Neuron (in vitro differentiated cells): ENCODE measurements at regions not wholly inside any gene's neighbourhood (a gene's known extent, or its start where the extent isn't known, plus 50 kb on each side); places are given as distances from the start of the nearest gene placed in this dataset.

Source experiments
- H2AFZ ChIP-seq: one replicate; pipeline ENCODE4 v1.6.1; 2013; ENCODE audit warnings: low read depth, mild to moderate bottlenecking, inconsistent platforms, low read length, moderate library complexity
- H3K27me3 ChIP-seq: one replicate; pipeline ENCODE4 v1.6.1; 2013; ENCODE audit warnings: low read length; ENCODE audit not compliant: insufficient read depth
- H3K36me3 ChIP-seq: one replicate; pipeline ENCODE4 v1.6.1; 2013; ENCODE audit warnings: low read length; ENCODE audit not compliant: insufficient read depth
- H3K4me1 ChIP-seq: one replicate; pipeline ENCODE4 v1.6.1; 2013; ENCODE audit warnings: low read length; ENCODE audit not compliant: insufficient read depth
- H3K4me3 ChIP-seq: 2 replicates; pipeline ENCODE4 v1.5.1; 2013; ENCODE audit warnings: mild to moderate bottlenecking, low read length, moderate library complexity
- H3K9me3 ChIP-seq: one replicate; pipeline ENCODE4 v1.6.1; 2013; ENCODE audit warnings: low read length

DNA sequence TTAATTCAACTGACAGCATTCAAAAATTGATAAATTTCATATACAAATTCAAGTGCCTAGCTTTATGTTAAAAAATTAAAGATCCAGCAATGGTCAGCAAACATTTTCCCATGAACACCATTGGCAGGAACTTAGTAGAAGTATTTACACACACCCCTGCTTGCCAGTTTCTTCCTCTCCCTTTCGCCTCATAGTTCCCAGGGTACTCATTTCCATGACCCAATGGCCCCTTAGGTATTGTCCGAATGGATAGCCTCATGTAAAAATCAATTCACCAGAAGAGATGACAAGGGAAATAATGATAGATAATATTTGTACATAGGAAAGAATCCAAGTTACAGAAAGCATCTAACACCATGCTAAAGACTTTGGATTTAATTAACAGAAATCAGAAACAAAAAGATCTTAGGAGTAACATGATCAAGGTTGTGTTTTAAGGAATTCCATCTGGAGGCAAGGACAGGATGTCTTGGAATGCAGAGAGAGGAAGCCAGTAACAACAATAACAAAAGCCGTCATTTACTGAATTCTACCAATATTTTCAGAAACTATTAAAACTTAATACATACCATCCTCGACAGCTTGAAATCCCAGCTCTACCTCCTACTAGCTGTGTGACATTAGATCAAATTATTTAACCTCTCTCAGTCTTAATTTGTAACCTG is 423.0 kb downstream of the IRS1 start:
- Histone ChIP-seq H3K9me3 (peaks cover 2% of the 10 kb centered on the region), H3K36me3 (no peaks in the 10 kb centered on the region), H2AFZ (no peak overlapping the region), H3K27me3 (no peaks in the 10 kb centered on the region), H3K4me1 (no peaks in the 10 kb centered on the region), H3K4me3 (no peak overlapping the region)

DNA sequence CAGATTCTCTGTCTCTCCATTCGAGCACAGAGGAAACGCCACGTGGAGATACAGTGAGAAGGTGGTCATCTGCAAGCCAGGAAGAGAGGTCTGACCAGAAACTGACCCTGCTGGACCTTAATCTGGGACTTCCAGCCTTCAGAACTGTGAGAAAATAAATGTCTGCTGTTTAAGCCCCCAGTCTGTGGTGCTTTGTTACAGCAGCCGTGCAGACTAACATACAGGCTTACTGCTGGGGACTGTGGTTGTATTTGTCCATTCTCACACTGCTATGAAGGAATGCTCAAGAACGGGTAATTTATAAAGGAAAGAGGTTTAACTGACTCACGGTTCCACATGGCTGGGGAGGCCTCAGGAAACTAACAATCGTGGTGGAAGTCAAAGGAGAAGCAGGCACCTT is 432.7 kb downstream of the IRS1 start:
- Histone ChIP-seq H3K36me3 (no peaks in the 10 kb centered on the region), H3K4me3 (no peak overlapping the region), H3K9me3 (no peaks in the 10 kb centered on the region), H3K27me3 (no peaks in the 10 kb centered on the region), H3K4me1 (peaks cover 7% of the 10 kb centered on the region), H2AFZ (no peak overlapping the region)

- Histone ChIP-seq H3K4me3 (no peak overlapping the region), H3K27me3 (no peaks in the 10 kb centered on the region), H3K4me1 (no peaks in the 10 kb centered on the region), H2AFZ (no peak overlapping the region), H3K9me3 (no peaks in the 10 kb centered on the region), H3K36me3 (no peaks in the 10 kb centered on the region)
Measured at GRCh38 chr2:226364217-226364616, 435.4 kb downstream of the IRS1 start.

GRCh38 chr2:226362980-226363379 is 436.6 kb downstream of the IRS1 start:
- no peak overlapping the region for H2AFZ ChIP-seq
- no peaks in the 10 kb centered on the region for H3K27me3 ChIP-seq
- H3K4me1 ChIP-seq, result no peaks in the 10 kb centered on the region
- no peak overlapping the region for H3K4me3 ChIP-seq
- no peaks in the 10 kb centered on the region for H3K36me3 ChIP-seq
- no peaks in the 10 kb centered on the region for H3K9me3 ChIP-seq

DNA sequence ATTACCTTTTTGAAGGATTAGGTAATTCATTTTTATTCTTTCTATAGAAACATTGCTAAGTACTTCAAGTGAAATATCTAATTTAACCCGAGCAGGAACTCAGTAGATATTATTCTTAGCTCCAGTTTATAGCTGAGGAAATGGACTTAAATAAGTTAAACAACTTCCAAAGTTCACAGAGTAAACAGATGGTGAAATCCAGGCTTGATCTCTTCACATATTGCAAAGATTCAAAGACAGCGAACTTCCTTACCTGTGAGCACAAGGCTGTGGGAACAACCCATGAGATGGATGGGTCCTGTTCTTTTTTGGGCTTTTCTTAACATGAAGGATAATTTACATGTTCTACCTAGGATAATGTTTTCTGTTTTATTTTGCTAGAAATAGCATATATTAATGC is 439.0 kb downstream of the IRS1 start:
- Histone ChIP-seq H3K27me3 (no peaks in the 10 kb centered on the region), H3K36me3 (no peaks in the 10 kb centered on the region), H3K4me1 (no peaks in the 10 kb centered on the region), H3K9me3 (no peaks in the 10 kb centered on the region), H2AFZ (no peak overlapping the region), H3K4me3 (no peak overlapping the region)

DNA sequence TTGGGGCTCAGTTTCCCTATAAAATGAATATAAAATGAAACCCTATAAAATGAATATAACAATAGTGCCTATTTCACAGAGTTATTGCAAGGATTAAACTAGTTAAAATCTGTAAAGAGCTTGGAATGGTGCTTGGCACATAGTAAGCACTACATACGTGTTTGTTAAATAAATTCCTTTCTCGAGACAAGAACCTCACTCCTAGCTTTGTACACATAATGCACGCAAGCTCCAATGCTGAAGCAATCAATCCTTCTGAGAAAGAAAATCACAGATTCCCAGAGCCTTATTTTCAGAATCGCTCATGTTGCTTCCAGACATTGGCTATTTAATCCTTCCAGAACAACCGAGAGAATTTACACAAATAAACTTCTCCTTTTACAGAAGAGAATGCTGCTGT is 440.9 kb downstream of the IRS1 start:
- no peaks in the 10 kb centered on the region for H3K9me3 ChIP-seq
- H3K27me3 ChIP-seq, result no peaks in the 10 kb centered on the region
- no peak overlapping the region for H2AFZ ChIP-seq
- no peaks in the 10 kb centered on the region for H3K36me3 ChIP-seq
- H3K4me3 ChIP-seq, result no peak overlapping the region
- no peaks in the 10 kb centered on the region for H3K4me1 ChIP-seq

DNA sequence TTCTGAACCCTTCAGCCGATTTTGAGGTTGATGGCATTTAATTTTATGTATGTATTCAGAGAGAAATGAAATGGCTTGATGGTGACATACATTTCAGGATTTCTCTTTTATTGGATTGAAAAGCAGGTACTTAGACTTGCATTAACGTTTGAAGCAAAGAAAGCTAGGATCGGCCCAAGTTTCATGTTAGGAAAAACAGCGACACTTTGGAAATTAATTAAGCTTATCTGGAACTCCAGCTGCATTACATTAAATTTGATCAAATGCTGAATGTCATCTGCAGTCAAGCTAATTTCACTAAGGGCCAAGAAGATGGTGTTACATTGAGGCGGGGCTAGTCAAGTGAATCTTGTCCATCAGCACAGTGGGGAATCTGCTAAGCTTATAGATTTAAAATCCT is 441.8 kb downstream of the IRS1 start:
- H2AFZ ChIP-seq, result no peak overlapping the region

GRCh38 chr2:226355600-226355999 is 444.0 kb downstream of the IRS1 start:
- Histone ChIP-seq H3K27me3 (no peaks in the 10 kb centered on the region), H3K9me3 (no peaks in the 10 kb centered on the region), H3K4me1 (no peaks in the 10 kb centered on the region), H3K4me3 (no peak overlapping the region), H3K36me3 (no peaks in the 10 kb centered on the region), H2AFZ (no peak overlapping the region)

More for the DNA sequence above, 441.8 kb downstream of the IRS1 start:
- H3K27me3 ChIP-seq, result no peaks in the 10 kb centered on the region
- no peaks in the 10 kb centered on the region for H3K36me3 ChIP-seq
- no peak overlapping the region for H3K4me3 ChIP-seq
- no peaks in the 10 kb centered on the region for H3K9me3 ChIP-seq
- H3K4me1 ChIP-seq, result no peaks in the 10 kb centered on the region

GRCh38 chr2:226354434-226354833 is 445.2 kb downstream of the IRS1 start:
- Histone ChIP-seq H3K9me3 (no peaks in the 10 kb centered on the region), H3K36me3 (no peaks in the 10 kb centered on the region), H2AFZ (no peak overlapping the region), H3K27me3 (no peaks in the 10 kb centered on the region), H3K4me1 (no peaks in the 10 kb centered on the region), H3K4me3 (no peak overlapping the region)

DNA sequence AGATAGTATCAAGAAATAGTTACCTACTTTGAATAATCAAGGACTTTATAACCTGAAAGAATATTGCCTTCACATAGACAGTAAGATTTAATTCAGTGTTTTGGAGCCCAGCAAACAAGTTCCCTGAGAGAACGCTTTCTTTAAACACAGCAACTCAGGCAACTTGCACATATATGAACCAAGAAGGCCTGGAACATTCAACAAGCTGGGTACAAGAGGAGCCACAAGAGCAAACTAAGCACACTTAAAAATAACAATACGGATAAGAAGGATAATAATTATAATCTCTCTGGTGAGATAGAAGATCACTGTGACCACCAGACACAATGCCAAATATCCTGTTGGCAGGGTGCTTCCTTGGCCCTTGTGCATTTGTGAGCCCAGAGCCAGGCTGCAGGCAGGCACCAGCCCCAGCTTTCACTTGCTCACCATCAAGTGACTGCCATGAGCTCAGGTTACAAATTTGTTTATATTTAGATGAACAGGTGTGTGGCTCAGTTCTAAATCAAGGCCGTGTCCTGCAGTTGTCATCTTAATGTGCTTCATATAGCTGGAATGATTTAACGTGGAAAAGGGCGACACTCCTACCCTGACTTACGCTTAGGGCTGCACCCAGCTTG is 446.6 kb downstream of the IRS1 start:
- H3K27me3 ChIP-seq, result no peaks in the 10 kb centered on the region
- H3K4me3 ChIP-seq, result no peak overlapping the region
- H3K4me1 ChIP-seq, result no peaks in the 10 kb centered on the region
- no peaks in the 10 kb centered on the region for H3K9me3 ChIP-seq
- H3K36me3 ChIP-seq, result no peaks in the 10 kb centered on the region
- no peak overlapping the region for H2AFZ ChIP-seq

DNA sequence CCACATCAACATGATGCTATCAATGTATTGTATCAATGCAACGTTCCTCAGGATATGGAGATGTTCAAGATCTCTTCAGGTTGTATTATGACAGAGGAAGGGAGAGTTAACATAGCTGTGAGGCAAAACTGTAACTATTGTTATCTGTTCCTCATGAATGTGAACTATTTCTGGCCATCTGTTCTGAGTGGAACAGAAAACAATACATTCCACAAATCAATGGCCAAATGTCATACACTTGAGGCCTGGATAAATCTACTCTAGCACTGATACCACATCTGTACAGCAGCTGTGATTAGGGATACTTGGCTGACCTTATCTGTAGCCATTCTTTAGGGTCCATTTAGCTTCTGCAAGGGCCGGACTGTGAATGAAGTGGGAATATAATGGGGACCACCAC is 447.9 kb downstream of the IRS1 start:
- no peaks in the 10 kb centered on the region for H3K9me3 ChIP-seq
- no peak overlapping the region for H2AFZ ChIP-seq
- no peaks in the 10 kb centered on the region for H3K27me3 ChIP-seq
- no peaks in the 10 kb centered on the region for H3K36me3 ChIP-seq
- no peaks in the 10 kb centered on the region for H3K4me1 ChIP-seq
- H3K4me3 ChIP-seq, result no peak overlapping the region

GRCh38 chr2:226339616-226340015 is 460.0 kb downstream of the IRS1 start:
- H3K4me1 ChIP-seq, result no peaks in the 10 kb centered on the region
- no peaks in the 10 kb centered on the region for H3K27me3 ChIP-seq
- H3K4me3 ChIP-seq, result no peak overlapping the region
- H3K36me3 ChIP-seq, result no peaks in the 10 kb centered on the region
- H3K9me3 ChIP-seq, result no peaks in the 10 kb centered on the region
- H2AFZ ChIP-seq, result no peak overlapping the region

- no peaks in the 10 kb centered on the region for H3K4me1 ChIP-seq
- no peak overlapping the region for H2AFZ ChIP-seq
- no peaks in the 10 kb centered on the region for H3K27me3 ChIP-seq
- no peak overlapping the region for H3K4me3 ChIP-seq
- H3K9me3 ChIP-seq, result no peaks in the 10 kb centered on the region
- H3K36me3 ChIP-seq, result no peaks in the 10 kb centered on the region
Measured at GRCh38 chr2:226338825-226339224, 460.8 kb downstream of the IRS1 start.
